ENCODE measurements at regions not wholly inside any gene's neighbourhood (a gene's known extent, or its start where the extent isn't known, plus 50 kb on each side); places are given as distances from the start of the nearest gene placed in this dataset.

DNA sequence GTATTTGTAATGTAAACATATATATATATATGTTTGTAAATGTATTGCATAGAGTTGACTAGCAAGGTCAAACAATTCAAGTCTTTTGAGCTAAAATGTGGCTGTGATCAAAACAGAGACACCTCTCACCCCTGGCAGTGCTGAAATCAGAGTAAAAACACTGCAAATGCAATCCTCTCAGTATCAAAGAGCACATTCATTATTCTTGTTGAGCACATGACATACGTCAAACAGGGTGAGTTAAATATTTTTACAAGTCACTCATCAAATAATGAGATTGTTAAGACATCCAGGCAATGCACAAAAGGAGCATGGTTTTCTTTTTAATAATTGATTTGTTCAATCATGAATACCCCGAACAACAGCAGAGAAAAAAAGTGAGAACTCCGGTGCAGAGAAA, 114.1 kb upstream of the KCNIP4 start:
- FAIRE-seq: no peak

DNA sequence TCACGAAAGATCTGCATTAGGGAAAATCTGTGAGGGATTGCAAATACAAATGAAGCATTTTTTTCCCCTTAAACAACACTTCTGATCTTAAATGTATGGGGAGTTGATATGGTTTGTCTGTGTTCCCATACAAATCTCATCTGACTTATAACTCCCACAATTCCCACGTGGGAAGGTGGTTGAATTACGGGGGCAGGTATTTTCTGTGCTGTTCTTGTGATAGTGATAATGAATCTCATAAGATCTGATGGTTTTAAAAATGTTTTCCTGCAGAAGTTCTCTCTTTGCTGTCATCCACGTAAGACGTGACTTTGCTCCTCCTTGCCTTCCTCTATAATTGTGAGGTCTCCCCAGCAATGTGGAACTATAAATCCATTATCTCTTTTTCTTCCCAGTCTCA, 107.4 kb upstream of the KCNIP4 start:
- Histone ChIP-seq H3K36me3 (ENCODE audit: insufficient read depth, low read length) (no peaks in the 10 kb centered on the region), H2AFZ (ENCODE audit: low read depth, low read length) (no peak overlapping the region), H3K9ac (ENCODE audit: low read length) (no peak overlapping the region), H4K20me1 (ENCODE audit: insufficient read depth, low read length) (no peaks in the 10 kb centered on the region), H3K4me1 (ENCODE audit: insufficient read depth, low read length) (no peaks in the 10 kb centered on the region), H3K27ac (ENCODE audit: low read depth, low read length) (no peak overlapping the region), H3K27me3 (ENCODE audit: insufficient read depth, low read length) (no peaks in the 10 kb centered on the region), H3K79me2 (ENCODE audit: insufficient read depth, low read length) (no peaks in the 10 kb centered on the region), H3K4me3 (ENCODE audit: insufficient read depth, low read depth, low read length) (no peak overlapping the region), H3K4me2 (ENCODE audit: low read length) (no peak overlapping the region), H3K9me3 (ENCODE audit: insufficient read depth, low read depth, low read length) (no peaks in the 10 kb centered on the region)
- DNase-seq (ENCODE audit: low read depth): no peak
- H3K27me3 Mint-ChIP-seq (ENCODE audit: low read depth, unreplicated experiment): no peaks in the 10 kb centered on the region
- no peak for FAIRE-seq
- H3K9me3 Mint-ChIP-seq (ENCODE audit: unreplicated experiment): peaks cover 4% of the 10 kb centered on the region
- TF ChIP-seq, protein P1, sequence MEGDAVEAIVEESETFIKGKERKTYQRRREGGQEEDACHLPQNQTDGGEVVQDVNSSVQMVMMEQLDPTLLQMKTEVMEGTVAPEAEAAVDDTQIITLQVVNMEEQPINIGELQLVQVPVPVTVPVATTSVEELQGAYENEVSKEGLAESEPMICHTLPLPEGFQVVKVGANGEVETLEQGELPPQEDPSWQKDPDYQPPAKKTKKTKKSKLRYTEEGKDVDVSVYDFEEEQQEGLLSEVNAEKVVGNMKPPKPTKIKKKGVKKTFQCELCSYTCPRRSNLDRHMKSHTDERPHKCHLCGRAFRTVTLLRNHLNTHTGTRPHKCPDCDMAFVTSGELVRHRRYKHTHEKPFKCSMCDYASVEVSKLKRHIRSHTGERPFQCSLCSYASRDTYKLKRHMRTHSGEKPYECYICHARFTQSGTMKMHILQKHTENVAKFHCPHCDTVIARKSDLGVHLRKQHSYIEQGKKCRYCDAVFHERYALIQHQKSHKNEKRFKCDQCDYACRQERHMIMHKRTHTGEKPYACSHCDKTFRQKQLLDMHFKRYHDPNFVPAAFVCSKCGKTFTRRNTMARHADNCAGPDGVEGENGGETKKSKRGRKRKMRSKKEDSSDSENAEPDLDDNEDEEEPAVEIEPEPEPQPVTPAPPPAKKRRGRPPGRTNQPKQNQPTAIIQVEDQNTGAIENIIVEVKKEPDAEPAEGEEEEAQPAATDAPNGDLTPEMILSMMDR (IDR thresholded peaks at IDR 0.05; ENCODE audit: insufficient read depth, low read depth, low read length): no peak
- no peak for TF ChIP-seq EZH2 (IDR thresholded peaks at IDR 0.05; ENCODE audit: insufficient read depth, low read length)
- peaks cover 8% of the 10 kb centered on the region for H3K4me1 Mint-ChIP-seq (ENCODE audit: low read depth, unreplicated experiment)
- no peak overlapping the region for H3K27ac Mint-ChIP-seq (ENCODE audit: unreplicated experiment)
- H3K4me3 Mint-ChIP-seq (ENCODE audit: unreplicated experiment): no peak overlapping the region
- H3K36me3 Mint-ChIP-seq (ENCODE audit: low read depth, unreplicated experiment): peaks cover 2% of the 10 kb centered on the region

More for the DNA sequence above, 114.1 kb upstream of the KCNIP4 start:
- Histone ChIP-seq H3K4me3 (ENCODE audit: insufficient read depth, low read depth, low read length) (no peak overlapping the region), H3K79me2 (ENCODE audit: insufficient read depth, low read length) (no peaks in the 10 kb centered on the region), H3K4me1 (ENCODE audit: insufficient read depth, low read length) (no peaks in the 10 kb centered on the region), H3K36me3 (ENCODE audit: insufficient read depth, low read length) (no peaks in the 10 kb centered on the region), H4K20me1 (ENCODE audit: insufficient read depth, low read length) (no peaks in the 10 kb centered on the region), H3K9me3 (ENCODE audit: insufficient read depth, low read depth, low read length) (no peaks in the 10 kb centered on the region), H3K27ac (ENCODE audit: low read depth, low read length) (no peak overlapping the region), H2AFZ (ENCODE audit: low read depth, low read length) (no peak overlapping the region), H3K27me3 (ENCODE audit: insufficient read depth, low read length) (no peaks in the 10 kb centered on the region), H3K9ac (ENCODE audit: low read length) (no peak overlapping the region), H3K4me2 (ENCODE audit: low read length) (no peak overlapping the region)
- H3K9me3 Mint-ChIP-seq (ENCODE audit: unreplicated experiment): peaks cover 2% of the 10 kb centered on the region
- DNase-seq (ENCODE audit: low read depth): no peak
- H3K27me3 Mint-ChIP-seq (ENCODE audit: low read depth, unreplicated experiment): no peaks in the 10 kb centered on the region
- H3K4me3 Mint-ChIP-seq (ENCODE audit: unreplicated experiment): no peak overlapping the region
- TF ChIP-seq, protein P1 (IDR thresholded peaks at IDR 0.05; ENCODE audit: insufficient read depth, low read depth, low read length): no peak
- no peak for TF ChIP-seq EZH2 (IDR thresholded peaks at IDR 0.05; ENCODE audit: insufficient read depth, low read length)
- H3K27ac Mint-ChIP-seq (ENCODE audit: unreplicated experiment): no peak overlapping the region
- H3K36me3 Mint-ChIP-seq (ENCODE audit: low read depth, unreplicated experiment): peaks cover under 1% of the 10 kb centered on the region
- peaks cover 8% of the 10 kb centered on the region for H3K4me1 Mint-ChIP-seq (ENCODE audit: low read depth, unreplicated experiment)

DNA sequence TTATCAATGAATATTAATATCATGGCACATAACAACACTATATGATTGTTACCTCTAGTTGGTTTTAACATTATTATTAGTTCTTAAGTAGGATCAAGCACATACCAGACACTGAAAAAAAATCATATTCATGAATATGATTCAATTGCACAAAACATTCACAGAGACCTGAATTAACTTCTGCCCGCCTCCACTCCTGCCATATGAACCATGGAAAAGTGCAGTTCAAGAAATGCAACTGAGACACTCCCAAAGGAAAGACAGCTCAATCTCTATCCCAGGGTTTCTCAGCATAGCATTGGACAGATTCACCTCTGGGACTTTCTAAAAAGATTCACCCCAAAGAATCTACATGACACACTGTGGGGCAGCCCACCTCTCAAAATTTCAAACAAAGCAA, 103.5 kb upstream of the KCNIP4 start:
- Histone ChIP-seq H3K9ac (ENCODE audit: low read length) (no peak overlapping the region), H3K4me3 (ENCODE audit: insufficient read depth, low read depth, low read length) (no peak overlapping the region), H3K27me3 (ENCODE audit: insufficient read depth, low read length) (no peaks in the 10 kb centered on the region), H4K20me1 (ENCODE audit: insufficient read depth, low read length) (no peaks in the 10 kb centered on the region), H3K36me3 (ENCODE audit: insufficient read depth, low read length) (no peaks in the 10 kb centered on the region), H3K9me3 (ENCODE audit: insufficient read depth, low read depth, low read length) (no peaks in the 10 kb centered on the region), H3K4me2 (ENCODE audit: low read length) (no peak overlapping the region), H3K79me2 (ENCODE audit: insufficient read depth, low read length) (no peaks in the 10 kb centered on the region), H3K4me1 (ENCODE audit: insufficient read depth, low read length) (no peaks in the 10 kb centered on the region), H3K27ac (ENCODE audit: low read depth, low read length) (no peak overlapping the region), H2AFZ (ENCODE audit: low read depth, low read length) (no peak overlapping the region)
- no peak overlapping the region for H3K4me3 Mint-ChIP-seq (ENCODE audit: unreplicated experiment)
- peaks cover 4% of the 10 kb centered on the region for H3K9me3 Mint-ChIP-seq (ENCODE audit: unreplicated experiment)
- no peaks in the 10 kb centered on the region for H3K27me3 Mint-ChIP-seq (ENCODE audit: low read depth, unreplicated experiment)
- no peak overlapping the region for H3K27ac Mint-ChIP-seq (ENCODE audit: unreplicated experiment)
- no peak for DNase-seq (ENCODE audit: low read depth)
- no peaks in the 10 kb centered on the region for H3K4me1 Mint-ChIP-seq (ENCODE audit: low read depth, unreplicated experiment)
- TF ChIP-seq, protein P1 (IDR thresholded peaks at IDR 0.05; ENCODE audit: insufficient read depth, low read depth, low read length): no peak
- no peak for TF ChIP-seq EZH2 (IDR thresholded peaks at IDR 0.05; ENCODE audit: insufficient read depth, low read length)
- H3K36me3 Mint-ChIP-seq (ENCODE audit: low read depth, unreplicated experiment): no peaks in the 10 kb centered on the region
- no peak for FAIRE-seq

Data from astrocyte (in vitro differentiated cells and primary cell).